ENCODE measurements at regions not wholly inside any gene's neighbourhood (a gene's known extent, or its start where the extent isn't known, plus 50 kb on each side); places are given as distances from the start of the nearest gene placed in this dataset.
"Not testable (repeated sequence)": the region's sequence is repeated elsewhere in the genome, so short reads cannot be mapped to it uniquely, and the experiment has no call there.

DNA sequence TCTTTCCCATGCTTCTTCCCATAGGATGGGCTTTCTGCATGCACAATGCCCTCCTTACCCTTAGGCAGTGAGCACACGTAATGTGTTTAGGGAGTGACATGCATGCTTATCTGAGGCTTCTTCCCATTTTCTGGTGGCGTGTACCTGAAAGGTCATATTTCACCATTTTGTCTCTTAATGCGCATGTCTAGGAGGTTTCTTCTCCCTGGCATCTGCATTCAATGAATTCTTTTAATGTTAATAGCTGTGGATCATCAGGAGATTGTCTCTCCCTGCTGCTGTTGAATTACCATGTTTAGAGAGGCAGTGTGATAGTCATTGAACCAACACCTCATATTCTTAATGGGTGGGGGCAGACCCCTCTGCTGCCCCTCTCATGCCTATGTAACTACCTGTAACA lies 205.6 kb upstream of the SGO1 start:
- Histone ChIP-seq H3K4me1 (no peaks in the 10 kb centered on the region), H3K36me3 (no peaks in the 10 kb centered on the region), H3K4me3 (ENCODE audit: low read depth, low read length) (no peak overlapping the region), H3K9me3 (no peaks in the 10 kb centered on the region), H3K27me3 (no peaks in the 10 kb centered on the region)
- DNase-seq = no peak
- TF ChIP-seq CTCF (IDR thresholded peaks at IDR 0.05; ENCODE audit: low read depth, low read length) = no peak

DNA sequence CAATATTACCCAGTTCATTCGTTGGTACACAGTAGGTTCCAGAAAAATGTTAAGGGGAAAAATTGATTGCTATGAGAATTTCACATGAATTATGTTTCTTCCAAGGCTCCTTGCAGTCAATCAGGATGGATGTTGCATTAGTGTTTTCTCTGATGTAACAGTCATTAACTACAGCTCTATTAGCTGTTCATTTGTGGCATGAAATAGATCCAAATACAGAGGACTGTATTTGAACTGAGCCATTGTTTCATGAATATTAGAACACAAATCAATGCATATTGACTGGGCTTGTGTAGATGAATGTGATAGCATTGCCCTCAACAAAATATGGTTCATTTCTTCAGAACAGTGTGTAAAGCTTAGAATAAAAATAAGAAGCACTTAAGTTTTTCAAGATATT lies 203.0 kb upstream of the SGO1 start:
- Histone ChIP-seq H3K27me3 (no peaks in the 10 kb centered on the region), H3K9me3 (no peaks in the 10 kb centered on the region), H3K36me3 (no peaks in the 10 kb centered on the region), H3K4me3 (ENCODE audit: low read depth, low read length) (no peak overlapping the region), H3K4me1 (no peaks in the 10 kb centered on the region)
- no peak for TF ChIP-seq CTCF (IDR thresholded peaks at IDR 0.05; ENCODE audit: low read depth, low read length)
- no peak for DNase-seq

- no peak for DNase-seq
- H3K27me3 ChIP-seq = no peaks in the 10 kb centered on the region
- no peaks in the 10 kb centered on the region for H3K4me1 ChIP-seq
- no peaks in the 10 kb centered on the region for H3K9me3 ChIP-seq
- H3K36me3 ChIP-seq = no peaks in the 10 kb centered on the region
- no peak overlapping the region for H3K4me3 ChIP-seq (ENCODE audit: low read depth, low read length)
- no peak for TF ChIP-seq CTCF (IDR thresholded peaks at IDR 0.05; ENCODE audit: low read depth, low read length)
Observed at GRCh38 chr3:20380295-20380694, 194.3 kb upstream of the SGO1 start.

DNA sequence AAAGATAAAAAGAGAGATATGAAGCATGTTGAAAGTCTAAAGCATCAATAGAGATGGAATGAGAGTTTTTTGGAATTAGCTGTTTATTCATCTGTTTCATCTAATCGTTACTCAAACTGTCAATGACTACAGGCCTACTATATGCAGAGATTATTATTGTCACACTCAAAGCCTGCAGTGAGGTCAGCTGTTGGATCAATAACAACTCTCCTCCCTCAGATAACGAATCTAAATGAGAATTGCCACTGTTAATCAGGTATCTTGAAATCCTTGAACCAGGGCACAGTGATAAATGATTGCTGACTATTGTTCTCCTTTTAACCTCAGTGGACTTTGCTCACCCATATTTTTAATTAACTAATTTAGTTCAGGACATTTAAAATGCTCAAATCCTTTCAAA lies 192.3 kb upstream of the SGO1 start:
- no peak for TF ChIP-seq CTCF (IDR thresholded peaks at IDR 0.05; ENCODE audit: low read depth, low read length)
- H3K27me3 ChIP-seq = no peaks in the 10 kb centered on the region
- no peaks in the 10 kb centered on the region for H3K9me3 ChIP-seq
- no peak overlapping the region for H3K4me3 ChIP-seq (ENCODE audit: low read depth, low read length)
- no peaks in the 10 kb centered on the region for H3K36me3 ChIP-seq
- H3K4me1 ChIP-seq = no peaks in the 10 kb centered on the region
- DNase-seq = no peak

GRCh38 chr3:20376665-20377217 lies 190.7 kb upstream of the SGO1 start:
- no peaks in the 10 kb centered on the region for H3K4me1 ChIP-seq
- no peak for DNase-seq
- H3K4me3 ChIP-seq (ENCODE audit: low read depth, low read length) = no peak overlapping the region
- no peaks in the 10 kb centered on the region for H3K9me3 ChIP-seq
- no peaks in the 10 kb centered on the region for H3K27me3 ChIP-seq
- H3K36me3 ChIP-seq = no peaks in the 10 kb centered on the region
- no peak for TF ChIP-seq CTCF (IDR thresholded peaks at IDR 0.05; ENCODE audit: low read depth, low read length)

DNA sequence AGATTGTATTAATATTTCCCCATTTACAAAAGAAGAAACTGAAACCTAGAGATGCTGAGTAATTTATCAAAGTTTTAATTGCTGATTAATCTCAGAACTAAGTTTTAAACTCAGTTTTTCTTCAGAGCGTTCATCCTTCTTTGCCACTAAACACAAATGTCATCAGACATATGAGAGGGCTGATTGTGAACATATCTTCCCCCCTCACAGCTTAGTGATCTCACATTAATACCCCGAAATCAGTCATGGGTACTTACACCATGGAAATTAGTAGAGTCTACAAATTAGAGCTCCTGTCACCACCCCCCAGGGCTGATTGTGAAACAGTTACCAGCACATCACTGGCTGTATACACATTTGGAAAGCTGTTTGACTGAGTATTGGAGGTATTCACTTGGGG lies 189.3 kb upstream of the SGO1 start:
- Histone ChIP-seq H3K27me3 (no peaks in the 10 kb centered on the region), H3K4me1 (no peaks in the 10 kb centered on the region), H3K36me3 (no peaks in the 10 kb centered on the region), H3K4me3 (ENCODE audit: low read depth, low read length) (no peak overlapping the region), H3K9me3 (no peaks in the 10 kb centered on the region)
- TF ChIP-seq CTCF (IDR thresholded peaks at IDR 0.05; ENCODE audit: low read depth, low read length) = no peak
- no peak for DNase-seq

DNA sequence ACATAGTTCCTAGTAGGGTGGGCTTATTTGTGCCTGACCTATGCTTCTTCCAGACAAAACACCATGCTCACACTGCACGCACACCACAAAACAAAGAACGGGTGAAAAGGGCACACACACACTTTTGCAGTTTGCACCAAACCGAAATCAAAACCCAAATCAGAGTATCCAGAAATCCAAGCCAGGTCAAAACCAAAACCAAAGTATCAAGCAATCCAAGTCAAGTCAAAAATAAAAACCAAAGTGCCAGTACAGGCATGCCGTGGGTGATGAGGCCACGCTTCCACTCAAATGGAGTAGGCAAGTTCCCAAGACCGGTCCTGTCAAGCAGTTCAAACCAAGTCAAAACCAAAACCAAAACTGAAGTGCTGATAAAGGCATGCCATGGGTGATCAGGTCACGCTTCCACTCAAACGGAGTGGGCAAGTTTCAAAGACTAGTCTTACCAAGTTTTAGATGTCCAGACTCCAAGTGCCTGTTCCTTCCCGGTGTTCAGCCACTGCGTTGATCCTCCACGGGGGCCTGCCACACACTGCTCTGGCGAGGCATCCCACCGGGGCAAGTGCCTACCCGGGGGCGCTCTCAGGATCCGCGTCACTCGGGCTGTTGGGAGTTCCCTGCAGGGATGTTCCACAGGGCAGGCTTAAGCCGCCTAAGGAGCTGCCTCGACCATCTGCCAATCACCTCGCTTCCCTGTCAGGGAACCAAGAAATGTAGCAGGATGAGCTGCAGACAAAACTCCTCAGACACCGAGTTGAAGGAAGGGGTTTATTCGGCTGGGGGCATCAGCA lies 184.5 kb upstream of the SGO1 start:
- not testable (repeated sequence) for H3K9me3 ChIP-seq; H3K36me3 ChIP-seq; H3K4me3 ChIP-seq (ENCODE audit: low read depth, low read length); DNase-seq; H3K27me3 ChIP-seq; H3K4me1 ChIP-seq

Data from BE2C (cell line).